Lung (tissue), 11 donors: ENCODE measurements at regions not wholly inside any gene's neighbourhood (a gene's known extent, or its start where the extent isn't known, plus 50 kb on each side); places are given as distances from the start of the nearest gene placed in this dataset.

Experiments
- ATAC-seq: fragments of 200-7000 bp; cut with Tn5 transposase; one replicate; pipeline ENCODE4 v1.9.1; 2020; ENCODE audit warnings: moderate number of reproducible peaks; ENCODE audit not compliant: insufficient read depth, low FRiP score
- DNase-seq, 3 donors: peaks; one replicate each; pipeline ENCODE4 v3.0.0-alpha.2; 2013 to 2017
- H3K27ac ChIP-seq, 2 donors: one replicate each; pipeline ENCODE4 v1.5.1; 2013; ENCODE audit warnings: mild to moderate bottlenecking in 2 of 2, moderate library complexity in 2 of 2, control low read depth in 1 of 2, inconsistent platforms in 1 of 2, low read depth in 1 of 2, low read length in 1 of 2
- H3K27me3 ChIP-seq, 3 donors: one replicate each; pipeline ENCODE4 v1.5.1; 2013; ENCODE audit warnings: low read length in 2 of 3; ENCODE audit not compliant: control insufficient read depth in 3 of 3, insufficient read depth in 3 of 3
- H3K36me3 ChIP-seq, 4 donors: one replicate each; pipeline ENCODE4 v1.5.1; 2013; ENCODE audit warnings: low read length in 4 of 4, mild to moderate bottlenecking in 1 of 4, moderate library complexity in 1 of 4; ENCODE audit not compliant: control insufficient read depth in 4 of 4, insufficient read depth in 4 of 4
- H3K4me1 ChIP-seq, 5 donors: one replicate each; pipeline ENCODE4 v1.5.1; 2013; ENCODE audit warnings: low read length in 5 of 5, mild to moderate bottlenecking in 2 of 5, moderate library complexity in 1 of 5; ENCODE audit not compliant: control insufficient read depth in 5 of 5, insufficient read depth in 5 of 5
- H3K4me3 ChIP-seq: one replicate; pipeline ENCODE4 v1.5.1; 2013; ENCODE audit warnings: mild to moderate bottlenecking, control low read depth, moderate library complexity
- H3K9ac ChIP-seq, 2 donors: one replicate each; pipeline ENCODE4 v1.5.1; 2013; ENCODE audit warnings: low read length in 2 of 2, control low read depth in 1 of 2; ENCODE audit not compliant: insufficient read depth in 1 of 2
- H3K9me3 ChIP-seq, 4 donors: one replicate each; pipeline ENCODE4 v1.5.1; 2013; ENCODE audit warnings: low read length in 3 of 4, mild to moderate bottlenecking in 1 of 4, moderate library complexity in 1 of 4; ENCODE audit not compliant: control insufficient read depth in 4 of 4, insufficient read depth in 3 of 4
- WGBS, 2 donors: extraction: QIAGEN DNeasy Blood & Tissue Kit; methylation state at CpG; one replicate each; pipeline ENCODE4 v1.1.7; 2013; 5-methylcytosine and 5-hydroxymethylcytosine counted together
- TF ChIP-seq, protein P1 (sequence below): IDR thresholded peaks from 2 replicates; pipeline ENCODE4 v1.5.1; 2012; ENCODE audit warnings: mild to moderate bottlenecking; ENCODE audit errors: control extremely low read depth, extremely low read depth
- donor health status: control.
- donor health status: control.
- donor health status: Bipolar disorder and iron deficiency.
- donor health status: healthy.
- donor health status: DM: yes; HTN: yes; CAD: no.

DNA sequence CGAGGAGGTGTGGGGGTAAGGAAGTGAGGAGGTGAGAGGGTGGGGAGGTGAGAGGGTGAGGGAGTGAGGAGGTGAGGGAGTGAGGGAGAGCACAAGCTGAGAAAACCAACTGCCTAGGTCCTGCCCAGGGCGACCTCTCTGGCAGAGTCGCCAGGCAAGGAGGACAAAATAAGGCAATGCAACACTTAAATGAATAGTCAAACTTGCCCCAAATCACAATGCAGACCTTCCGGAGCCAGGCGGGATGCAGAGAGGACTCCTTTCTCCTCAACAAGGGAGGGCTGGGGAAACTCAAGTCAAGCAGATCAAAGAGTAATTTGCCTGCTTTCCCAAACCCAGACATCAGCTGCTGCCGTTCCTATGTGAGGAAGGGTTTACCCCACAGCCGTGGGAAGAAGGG is 86.0 kb downstream of the CCDC185 start:
- H3K9me3 ChIP-seq = no peaks in the 10 kb centered on the region
- no peaks in the 10 kb centered on the region for H3K36me3 ChIP-seq
- WGBS, 2 donors = 28 to 30% methylated on average over 7 of the region's 7 CpGs
- no peak overlapping the region for H3K27ac ChIP-seq
- ATAC-seq (no peak), DNase-seq (no peak)
- H3K4me3 ChIP-seq = no peak overlapping the region
- H3K9ac ChIP-seq = no peak overlapping the region
- TF ChIP-seq, protein P1, sequence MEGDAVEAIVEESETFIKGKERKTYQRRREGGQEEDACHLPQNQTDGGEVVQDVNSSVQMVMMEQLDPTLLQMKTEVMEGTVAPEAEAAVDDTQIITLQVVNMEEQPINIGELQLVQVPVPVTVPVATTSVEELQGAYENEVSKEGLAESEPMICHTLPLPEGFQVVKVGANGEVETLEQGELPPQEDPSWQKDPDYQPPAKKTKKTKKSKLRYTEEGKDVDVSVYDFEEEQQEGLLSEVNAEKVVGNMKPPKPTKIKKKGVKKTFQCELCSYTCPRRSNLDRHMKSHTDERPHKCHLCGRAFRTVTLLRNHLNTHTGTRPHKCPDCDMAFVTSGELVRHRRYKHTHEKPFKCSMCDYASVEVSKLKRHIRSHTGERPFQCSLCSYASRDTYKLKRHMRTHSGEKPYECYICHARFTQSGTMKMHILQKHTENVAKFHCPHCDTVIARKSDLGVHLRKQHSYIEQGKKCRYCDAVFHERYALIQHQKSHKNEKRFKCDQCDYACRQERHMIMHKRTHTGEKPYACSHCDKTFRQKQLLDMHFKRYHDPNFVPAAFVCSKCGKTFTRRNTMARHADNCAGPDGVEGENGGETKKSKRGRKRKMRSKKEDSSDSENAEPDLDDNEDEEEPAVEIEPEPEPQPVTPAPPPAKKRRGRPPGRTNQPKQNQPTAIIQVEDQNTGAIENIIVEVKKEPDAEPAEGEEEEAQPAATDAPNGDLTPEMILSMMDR = no peak
- H3K27me3 ChIP-seq = peaks cover 0 to 7% (median 3%) of the 10 kb centered on the region in 3 donors
- H3K4me1 ChIP-seq = peaks cover 0 to 10% (median 0%) of the 10 kb centered on the region in 5 donors

DNA sequence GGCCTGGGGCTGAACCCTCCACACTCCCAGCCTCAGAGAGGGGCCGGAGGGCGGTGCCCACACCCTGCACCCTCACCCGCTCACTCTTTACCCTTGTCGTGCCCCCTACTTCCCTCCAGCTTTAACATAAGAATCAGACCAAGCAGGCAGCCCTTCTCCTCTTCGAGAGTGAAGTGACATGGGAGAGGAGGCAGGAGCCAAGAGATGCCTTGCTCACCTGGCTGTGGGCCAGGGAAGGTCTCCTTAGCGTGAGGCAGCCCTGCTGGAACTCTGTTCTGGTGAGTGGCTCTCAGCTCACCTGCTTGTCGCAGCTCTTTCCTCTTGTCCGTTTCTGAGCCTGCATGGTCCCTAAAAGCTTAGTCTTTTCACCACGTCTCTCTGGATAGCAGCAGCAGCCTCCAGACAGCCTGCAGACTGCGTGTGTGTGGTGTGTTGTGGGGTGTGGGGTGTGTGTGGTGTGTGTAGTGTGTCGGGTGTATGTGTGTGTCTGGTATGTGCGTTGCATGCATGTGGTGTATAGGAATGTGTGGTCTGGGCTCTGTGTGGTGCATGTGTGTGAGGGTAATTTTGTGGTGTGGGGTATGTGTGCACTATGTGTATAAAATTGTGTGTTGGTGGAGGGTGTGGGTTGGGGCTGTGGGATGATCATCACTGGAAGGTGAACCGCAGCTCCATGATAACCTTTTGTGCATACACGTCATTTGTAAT is 86.7 kb downstream of the CCDC185 start:
- Histone ChIP-seq H3K4me3 (no peak overlapping the region), H3K27ac (peak overlapping the region in 1 of 2 donors; percentile 2), H3K9me3 (no peaks in the 10 kb centered on the region), H3K36me3 (no peaks in the 10 kb centered on the region), H3K27me3 (peaks cover 0 to 7% (median 3%) of the 10 kb centered on the region in 3 donors), H3K9ac (no peak overlapping the region), H3K4me1 (peaks cover 0 to 10% (median 0%) of the 10 kb centered on the region in 5 donors)
- TF ChIP-seq, protein P1 = no peak
- WGBS, 2 donors = 38 to 49% methylated on average over 14 of the region's 14 CpGs
- DNase-seq = peak; percentile 31 to 45 (median 33)
- no peak for ATAC-seq

DNA sequence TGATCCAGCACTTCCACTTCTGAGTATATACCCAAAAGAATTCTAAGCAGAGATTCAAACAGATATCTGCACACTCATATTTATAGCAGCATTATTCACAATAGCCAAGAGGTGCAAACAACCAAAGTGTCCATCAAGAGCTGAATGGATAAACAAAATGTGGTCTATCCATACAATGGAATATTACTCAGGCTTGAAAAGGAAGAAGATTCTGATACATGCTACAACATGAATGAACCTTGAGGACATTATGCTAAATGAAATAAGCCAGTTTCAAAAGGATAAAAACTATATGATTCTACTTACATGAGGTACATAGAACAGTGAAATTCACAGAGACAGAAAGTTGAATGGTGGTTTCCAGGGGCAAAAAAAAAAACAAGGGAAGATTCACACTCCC is 88.9 kb downstream of the CCDC185 start:
- Histone ChIP-seq H3K4me3 (no peak overlapping the region), H3K4me1 (peaks cover 0 to 10% (median 0%) of the 10 kb centered on the region in 5 donors), H3K27ac (no peak overlapping the region), H3K9ac (no peak overlapping the region), H3K36me3 (no peaks in the 10 kb centered on the region), H3K9me3 (no peaks in the 10 kb centered on the region), H3K27me3 (peaks cover 0 to 3% (median 3%) of the 10 kb centered on the region in 3 donors)
- DNase-seq = no peak
- no peak for ATAC-seq
- TF ChIP-seq, protein P1 = no peak

DNA sequence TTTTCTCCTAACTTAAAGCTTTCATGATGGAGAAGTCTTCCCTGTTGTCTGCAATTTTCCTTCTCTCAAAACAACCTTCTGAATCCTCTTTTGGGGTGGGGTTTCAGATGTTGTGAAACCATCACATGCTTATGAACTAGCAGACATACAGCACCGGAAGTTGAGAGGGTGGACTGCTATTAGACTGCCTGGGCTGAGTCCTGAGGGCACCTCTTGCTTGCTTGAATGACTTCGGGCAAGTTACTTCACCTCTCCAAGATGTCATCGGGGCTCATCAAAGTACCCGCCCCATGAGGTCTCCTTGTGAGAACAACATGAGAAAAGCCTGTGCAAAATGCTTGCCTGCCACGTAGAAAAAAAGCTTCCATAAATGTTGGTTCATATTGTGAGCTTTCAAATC is 89.6 kb downstream of the CCDC185 start:
- Histone ChIP-seq H3K27ac (no peak overlapping the region), H3K9ac (no peak overlapping the region), H3K36me3 (no peaks in the 10 kb centered on the region), H3K27me3 (peaks cover 0 to 3% (median 3%) of the 10 kb centered on the region in 3 donors), H3K9me3 (no peaks in the 10 kb centered on the region), H3K4me3 (no peak overlapping the region), H3K4me1 (peaks cover 0 to 10% (median 0%) of the 10 kb centered on the region in 5 donors)
- DNase-seq (no peak), ATAC-seq (no peak)
- WGBS, 2 donors = 64 to 77% methylated on average over 5 of the region's 5 CpGs
- TF ChIP-seq, protein P1 = no peak
